OCI-LY7 (cell line): ENCODE measurements at regions not wholly inside any gene's neighbourhood (a gene's known extent, or its start where the extent isn't known, plus 50 kb on each side); places are given as distances from the start of the nearest gene placed in this dataset.

Source experiments
- BruUV-seq: library from RNA; stranded (reverse); fragments of 400-500 nt; replicated peaks from 2 replicates; lab custom pipeline; 2021; lab: Mats Ljungman, UMichigan
- CTCF ChIA-PET: fragments of 300-600 bp; sonication (Branson Sonifier 250); formaldehyde crosslinking; loops from one replicate; lab custom pipeline; 2022; ENCODE audit warnings: antibody characterized with exemption; ENCODE audit not compliant: unreplicated experiment; lab: Charles Lee
- POLR2A ChIA-PET: fragments of 300-600 bp; sonication (Branson Sonifier 250); formaldehyde crosslinking; loops from one replicate; lab custom pipeline; 2022; ENCODE audit warnings: antibody characterized with exemption; lab: Charles Lee
- DNase-seq: peaks from one replicate; pipeline ENCODE4 v3.0.0-alpha.2; 2015; ENCODE audit warnings: low spot score
- H2AFZ ChIP-seq: fragments of 200-600 bp; sonication (generic), shearing (Covaris generic); 2 replicates; pipeline ENCODE4 v1.6.1; 2014; ENCODE audit warnings: mild to moderate bottlenecking, antibody characterized with exemption, low read length, moderate library complexity
- H3K27ac ChIP-seq: fragments of 200-600 bp; sonication (generic); 2 replicates; pipeline ENCODE4 v1.5.1; 2014; ENCODE audit warnings: mixed run types, low read depth, mild to moderate bottlenecking, moderate library complexity, low read length, inconsistent platforms; ENCODE audit not compliant: poor library complexity, severe bottlenecking
- H3K36me3 ChIP-seq: fragments of 200-600 bp; sonication (generic); 2 replicates; pipeline ENCODE4 v1.6.1; 2014; ENCODE audit warnings: mild to moderate bottlenecking, antibody characterized with exemption, low read length, moderate library complexity, mixed read lengths; ENCODE audit not compliant: insufficient read depth
- H3K4me1 ChIP-seq: fragments of 200-600 bp; sonication (generic); 2 replicates; pipeline ENCODE4 v1.5.1; 2014; ENCODE audit warnings: mild to moderate bottlenecking, low read length; ENCODE audit not compliant: insufficient read depth, poor library complexity, severe bottlenecking
- H3K4me2 ChIP-seq: fragments of 200-600 bp; sonication (generic); 2 replicates; pipeline ENCODE4 v1.6.1; 2014; ENCODE audit warnings: mild to moderate bottlenecking, low read length
- H3K4me3 ChIP-seq: fragments of 200-600 bp; sonication (generic); 2 replicates; pipeline ENCODE4 v1.5.1; 2014; ENCODE audit warnings: mild to moderate bottlenecking, low read depth, low read length; ENCODE audit not compliant: poor library complexity, severe bottlenecking
- H3K79me2 ChIP-seq: fragments of 200-600 bp; sonication (generic); 2 replicates; pipeline ENCODE4 v1.6.1; 2016; ENCODE audit warnings: low read depth, mild to moderate bottlenecking, low read length, moderate library complexity, mixed read lengths; ENCODE audit not compliant: insufficient read depth
- H3K9me2 ChIP-seq: fragments of 200-600 bp; sonication (generic); 2 replicates; pipeline ENCODE4 v1.6.1; 2016; ENCODE audit warnings: mild to moderate bottlenecking, low read length, mixed read lengths; ENCODE audit not compliant: insufficient read depth
- H3K9me3 ChIP-seq: fragments of 200-600 bp; sonication (generic); 2 replicates; pipeline ENCODE4 v1.6.1; 2014; ENCODE audit warnings: mild to moderate bottlenecking, mixed run types, low read length, mixed read lengths
- H4K20me1 ChIP-seq: fragments of 200-600 bp; sonication (generic); 2 replicates; pipeline ENCODE4 v1.6.1; 2014; ENCODE audit warnings: mild to moderate bottlenecking, antibody characterized with exemption, low read length, moderate library complexity, mixed read lengths; ENCODE audit not compliant: insufficient read depth
- EZH2phosphoT487 ChIP-seq: fragments of 200-600 bp; sonication (generic); IDR thresholded peaks from 2 replicates; pipeline ENCODE4 v1.6.1; 2018; ENCODE audit warnings: low read depth, borderline replicate concordance, mild to moderate bottlenecking, mixed run types, antibody characterized with exemption, low read length, moderate library complexity, mixed read lengths
- intact Hi-C: fragments of 100-400 bp; cut with micrococcal nuclease; formaldehyde crosslinking; loops from one replicate; pipeline ENCODE4 v1.10.0; 2022; ENCODE audit not compliant: unreplicated experiment
- TF ChIP-seq, protein P1 (sequence below): fragments of 200-600 bp; sonication (generic); conservative IDR thresholded peaks from 2 replicates; pipeline ENCODE4 v1.5.1; 2014; ENCODE audit warnings: mild to moderate bottlenecking, antibody characterized with exemption, low read length, moderate library complexity, mixed read lengths

GRCh38 chr5:160957312-160957861, 105.4 kb upstream of the ATP10B start:
- POLR2A ChIA-PET = no interaction called here
- no peak overlapping the region for H3K4me2 ChIP-seq
- no peaks in the 10 kb centered on the region for H3K4me1 ChIP-seq
- DNase-seq = no peak
- H3K36me3 ChIP-seq = no peaks in the 10 kb centered on the region
- CTCF ChIA-PET = no interaction called here
- H2AFZ ChIP-seq = no peak overlapping the region
- intact Hi-C loops = no loop called here
- H3K27ac ChIP-seq = no peak overlapping the region
- no peak overlapping the region for H3K4me3 ChIP-seq
- BruUV-seq = no TSS peak
- TF ChIP-seq, protein P1, sequence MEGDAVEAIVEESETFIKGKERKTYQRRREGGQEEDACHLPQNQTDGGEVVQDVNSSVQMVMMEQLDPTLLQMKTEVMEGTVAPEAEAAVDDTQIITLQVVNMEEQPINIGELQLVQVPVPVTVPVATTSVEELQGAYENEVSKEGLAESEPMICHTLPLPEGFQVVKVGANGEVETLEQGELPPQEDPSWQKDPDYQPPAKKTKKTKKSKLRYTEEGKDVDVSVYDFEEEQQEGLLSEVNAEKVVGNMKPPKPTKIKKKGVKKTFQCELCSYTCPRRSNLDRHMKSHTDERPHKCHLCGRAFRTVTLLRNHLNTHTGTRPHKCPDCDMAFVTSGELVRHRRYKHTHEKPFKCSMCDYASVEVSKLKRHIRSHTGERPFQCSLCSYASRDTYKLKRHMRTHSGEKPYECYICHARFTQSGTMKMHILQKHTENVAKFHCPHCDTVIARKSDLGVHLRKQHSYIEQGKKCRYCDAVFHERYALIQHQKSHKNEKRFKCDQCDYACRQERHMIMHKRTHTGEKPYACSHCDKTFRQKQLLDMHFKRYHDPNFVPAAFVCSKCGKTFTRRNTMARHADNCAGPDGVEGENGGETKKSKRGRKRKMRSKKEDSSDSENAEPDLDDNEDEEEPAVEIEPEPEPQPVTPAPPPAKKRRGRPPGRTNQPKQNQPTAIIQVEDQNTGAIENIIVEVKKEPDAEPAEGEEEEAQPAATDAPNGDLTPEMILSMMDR = no peak
- no peak for TF ChIP-seq EZH2phosphoT487
- H3K79me2 ChIP-seq = no peaks in the 10 kb centered on the region
- H4K20me1 ChIP-seq = no peaks in the 10 kb centered on the region
- H3K9me2 ChIP-seq = no peaks in the 10 kb centered on the region
- no peaks in the 10 kb centered on the region for H3K9me3 ChIP-seq

DNA sequence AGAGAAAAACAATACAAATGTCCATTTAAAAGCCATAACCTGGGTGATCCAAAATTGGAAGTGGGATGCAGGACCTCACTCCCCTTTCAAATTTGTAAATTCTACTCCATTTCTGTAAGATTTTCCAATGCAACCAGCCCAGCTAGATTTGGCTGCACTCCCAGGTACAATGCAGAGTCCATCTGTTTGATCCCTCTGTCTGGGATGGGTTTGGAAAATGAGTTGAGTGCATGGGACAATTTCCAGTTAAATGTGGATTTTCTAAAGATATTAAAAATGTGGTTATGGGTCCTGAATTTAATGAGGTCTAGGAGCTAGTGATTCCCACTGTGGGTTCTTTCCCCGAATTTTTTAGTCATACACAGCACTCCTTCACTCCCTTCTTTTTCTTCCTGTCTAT, 104.0 kb upstream of the ATP10B start:
- H3K4me1 ChIP-seq = no peaks in the 10 kb centered on the region
- H3K9me2 ChIP-seq = no peaks in the 10 kb centered on the region
- H3K79me2 ChIP-seq = no peaks in the 10 kb centered on the region
- POLR2A ChIA-PET = no interaction called here
- H3K9me3 ChIP-seq = no peaks in the 10 kb centered on the region
- no peak for DNase-seq
- no TSS peak for BruUV-seq
- no peak overlapping the region for H2AFZ ChIP-seq
- TF ChIP-seq, protein P1 = no peak
- no peak for TF ChIP-seq EZH2phosphoT487
- H3K27ac ChIP-seq = no peak overlapping the region
- CTCF ChIA-PET = no interaction called here
- H4K20me1 ChIP-seq = no peaks in the 10 kb centered on the region
- no peak overlapping the region for H3K4me2 ChIP-seq
- no peak overlapping the region for H3K4me3 ChIP-seq
- H3K36me3 ChIP-seq = no peaks in the 10 kb centered on the region
- intact Hi-C loops = no loop called here

- no peak overlapping the region for H3K4me2 ChIP-seq
- H3K9me2 ChIP-seq = no peaks in the 10 kb centered on the region
- H3K79me2 ChIP-seq = no peaks in the 10 kb centered on the region
- intact Hi-C loops = no loop called here
- no peak for TF ChIP-seq EZH2phosphoT487
- TF ChIP-seq, protein P1 = no peak
- no peaks in the 10 kb centered on the region for H3K36me3 ChIP-seq
- H3K27ac ChIP-seq = no peak overlapping the region
- no peaks in the 10 kb centered on the region for H3K4me1 ChIP-seq
- CTCF ChIA-PET = no interaction called here
- no peaks in the 10 kb centered on the region for H3K9me3 ChIP-seq
- DNase-seq = no peak
- no peak overlapping the region for H3K4me3 ChIP-seq
- no TSS peak for BruUV-seq
- POLR2A ChIA-PET = no interaction called here
- no peak overlapping the region for H2AFZ ChIP-seq
- no peaks in the 10 kb centered on the region for H4K20me1 ChIP-seq
These were observed 98.3 kb upstream of the ATP10B start for GRCh38 chr5:160950311-160950710.
